ENCODE measurements at regions not wholly inside any gene's neighbourhood (a gene's known extent, or its start where the extent isn't known, plus 50 kb on each side); places are given as distances from the start of the nearest gene placed in this dataset.

- TF ChIP-seq CTCF (IDR thresholded peaks at IDR 0.05): no peak
- TF ChIP-seq POLR2A (IDR thresholded peaks at IDR 0.05): no peak
These were observed 419.6 kb downstream of the SOX11 start for GRCh38 chr2:6111781-6112261.

Measured in right lobe of liver (tissue), 4 donors.